HCT116 (cell line): ENCODE measurements at regions not wholly inside any gene's neighbourhood (a gene's known extent, or its start where the extent isn't known, plus 50 kb on each side); places are given as distances from the start of the nearest gene placed in this dataset.

Source experiments
- ATAC-seq: fragments of 200-7000 bp; cut with Tn5 transposase; 2 replicates; pipeline ENCODE4 v1.9.1; 2020; ENCODE audit warnings: mild to moderate bottlenecking, moderate library complexity
- BruUV-seq: library from RNA; stranded (reverse); fragments of 400-500 nt; replicated peaks from 2 replicates; lab custom pipeline; 2021; lab: Mats Ljungman, UMichigan
- CTCF ChIA-PET: fragments of 300-600 bp; sonication (Branson Sonifier 250); formaldehyde crosslinking; loops from one replicate; lab custom pipeline; 2021; ENCODE audit warnings: antibody characterized with exemption; lab: Charles Lee
- POLR2A ChIA-PET: fragments of 300-600, 350-600 bp; sonication (Branson Sonifier 250); formaldehyde crosslinking; loops from one replicate; lab custom pipeline; 2021; ENCODE audit warnings: antibody characterized with exemption; lab: Charles Lee
- RAD21 ChIA-PET, 2 experiments: fragments of 300-600 bp; sonication (Branson Sonifier 250); formaldehyde crosslinking; loops; one replicate each; lab custom pipeline; 2023; ENCODE audit warnings: low total read pairs in 2 of 2; ENCODE audit not compliant: uncharacterized antibody in 2 of 2, unreplicated experiment in 2 of 2, low non-redundant PET in 1 of 2; lab: Charles Lee
- DNase-seq: peaks from one replicate; pipeline ENCODE4 v3.0.0-alpha.2; 2010; ENCODE audit warnings: low read depth, low spot score
- H2AFZ ChIP-seq: fragments of 200-600 bp; shearing (Covaris generic), sonication (generic); 2 replicates; pipeline ENCODE4 v1.6.1; 2017; ENCODE audit warnings: low read depth, mixed run types, mixed read lengths, antibody characterized with exemption, low read length; ENCODE audit not compliant: poor library complexity, severe bottlenecking
- H3K27ac ChIP-seq: 2 replicates; pipeline ENCODE4 v1.5.1; 2012; ENCODE audit warnings: low read depth, low read length
- H3K27me3 ChIP-seq: fragments of 200-600 bp; sonication (generic); 2 replicates; pipeline ENCODE4 v1.6.1; 2016; ENCODE audit warnings: mixed run types, low read length, mixed read lengths; ENCODE audit not compliant: insufficient read depth
- H3K36me3 ChIP-seq, 2 experiments: fragments of 200-500 bp in 1 of 2; fragments of 200-600 bp in 1 of 2; sonication (Bioruptor generic) in 1 of 2; sonication (generic) in 1 of 2; 2 replicates each; pipeline versions ENCODE4 v1.5.1 to v1.6.1; 2014 to 2016; ENCODE audit warnings: low read length in 2 of 2, inconsistent platforms in 1 of 2, mixed read lengths in 1 of 2, mixed run types in 1 of 2; ENCODE audit not compliant: insufficient read depth in 2 of 2, control insufficient read depth in 1 of 2
- H3K4me1 ChIP-seq, 2 experiments: fragments of 200-600 bp in 1 of 2; sonication (generic) in 1 of 2; 2 replicates each; pipeline versions ENCODE4 v1.5.1 to v1.6.1; 2012 to 2017; ENCODE audit warnings: low read length in 2 of 2, inconsistent platforms in 1 of 2, mild to moderate bottlenecking in 1 of 2, mixed read lengths in 1 of 2, mixed run types in 1 of 2, moderate library complexity in 1 of 2; ENCODE audit not compliant: insufficient read depth in 2 of 2, control insufficient read depth in 1 of 2
- H3K4me2 ChIP-seq: fragments of 200-600 bp; sonication (generic); 2 replicates; pipeline ENCODE4 v1.6.1; 2017; ENCODE audit warnings: mixed run types, low read length, mixed read lengths
- H3K4me3 ChIP-seq, 2 experiments: fragments of 200-600 bp in 1 of 2; sonication (generic) in 1 of 2; replicated peaks in 1 of 2; 2 replicates each; pipeline ENCODE4 v1.5.1; 2011 to 2016; ENCODE audit warnings: low read length in 2 of 2, control low read depth in 1 of 2, low read depth in 1 of 2, mild to moderate bottlenecking in 1 of 2, mixed read lengths in 1 of 2, mixed run types in 1 of 2
- H3K79me2 ChIP-seq: fragments of 200-600 bp; sonication (generic); 2 replicates; pipeline ENCODE4 v1.6.1; 2017; ENCODE audit warnings: mild to moderate bottlenecking, mixed run types, low read length, moderate library complexity, mixed read lengths; ENCODE audit not compliant: insufficient read depth
- H3K9ac ChIP-seq: fragments of 200-600 bp; sonication (generic); 2 replicates; pipeline ENCODE4 v1.6.1; 2016; ENCODE audit warnings: low read length, mixed read lengths
- H3K9me2 ChIP-seq: fragments of 200-600 bp; sonication (generic), shearing (Covaris generic); 2 replicates; pipeline ENCODE4 v1.6.1; 2017; ENCODE audit warnings: mixed run types, mild to moderate bottlenecking, moderate library complexity; ENCODE audit not compliant: insufficient read depth
- H3K9me3 ChIP-seq, 2 experiments: fragments of 200-500 bp in 1 of 2; fragments of 200-600 bp in 1 of 2; sonication (Bioruptor generic) in 1 of 2; sonication (generic) in 1 of 2; 2 replicates each; pipeline ENCODE4 v1.6.1; 2014 to 2017; ENCODE audit warnings: low read length in 2 of 2, mixed read lengths in 2 of 2, inconsistent platforms in 1 of 2, low read depth in 1 of 2, mild to moderate bottlenecking in 1 of 2, mixed run types in 1 of 2, moderate library complexity in 1 of 2; ENCODE audit not compliant: control insufficient read depth in 1 of 2, insufficient read depth in 1 of 2
- H4K20me1 ChIP-seq: fragments of 200-600 bp; sonication (generic), shearing (Covaris generic); 2 replicates; pipeline ENCODE4 v1.6.1; 2017; ENCODE audit warnings: mixed run types, mild to moderate bottlenecking, moderate library complexity; ENCODE audit not compliant: insufficient read depth
- ATF3 ChIP-seq: IDR thresholded peaks from 2 replicates; pipeline ENCODE4 v1.6.1; 2012
- ELF1 ChIP-seq: IDR thresholded peaks from 2 replicates; pipeline ENCODE4 v1.6.1; 2012; ENCODE audit warnings: low read depth, borderline replicate concordance
- EZH2phosphoT487 ChIP-seq: fragments of 200-600 bp; IDR thresholded peaks from 2 replicates; pipeline ENCODE4 v1.6.1; 2018; ENCODE audit warnings: antibody characterized with exemption, borderline replicate concordance
- MAX ChIP-seq: IDR thresholded peaks from 2 replicates; pipeline ENCODE4 v1.6.1; 2012
- POLR2AphosphoS5 ChIP-seq: IDR thresholded peaks from 2 replicates; pipeline ENCODE4 v1.6.1; 2011; ENCODE audit warnings: mild to moderate bottlenecking, low read depth, low read length, moderate library complexity
- RAD21 ChIP-seq: IDR thresholded peaks from 2 replicates; pipeline ENCODE4 v1.6.1; 2012; ENCODE audit warnings: low read depth, mild to moderate bottlenecking
- SIN3A ChIP-seq: IDR thresholded peaks from 2 replicates; pipeline ENCODE4 v1.6.1; 2012; ENCODE audit warnings: low read depth
- SP1 ChIP-seq: IDR thresholded peaks from 2 replicates; pipeline ENCODE4 v1.6.1; 2012; ENCODE audit warnings: low read depth
- ZBTB33 ChIP-seq: IDR thresholded peaks from 2 replicates; pipeline ENCODE4 v1.6.1; 2011; ENCODE audit warnings: mild to moderate bottlenecking, low read length, moderate library complexity; ENCODE audit not compliant: insufficient replicate concordance; ENCODE audit errors: extremely low read depth
- intact Hi-C: fragments of 100-400 bp; cut with micrococcal nuclease; formaldehyde crosslinking; loops from 2 replicates; pipeline ENCODE4 v1.10.0; 2022

GRCh38 chr6:140281767-140282166 lies 907.3 kb upstream of the CITED2 start:
- no peaks in the 10 kb centered on the region for H3K79me2 ChIP-seq
- CTCF ChIA-PET, result no interaction called here
- no peaks in the 10 kb centered on the region for H3K9me3 ChIP-seq
- no peak overlapping the region for H3K27ac ChIP-seq
- H3K4me1 ChIP-seq, result no peaks in the 10 kb centered on the region
- H4K20me1 ChIP-seq, result no peaks in the 10 kb centered on the region
- H3K4me3 ChIP-seq, result no peak overlapping the region
- H3K36me3 ChIP-seq, result no peaks in the 10 kb centered on the region
- BruUV-seq, result no TSS peak
- DNase-seq, result no peak
- H3K9ac ChIP-seq, result no peak overlapping the region
- no peak for ATAC-seq
- TF ChIP-seq ATF3, result no peak
- TF ChIP-seq SP1, result no peak
- no peak for TF ChIP-seq RAD21
- no peak for TF ChIP-seq EZH2phosphoT487
- TF ChIP-seq MAX, result no peak
- TF ChIP-seq ELF1, result no peak
- no peak for TF ChIP-seq SIN3A
- TF ChIP-seq POLR2AphosphoS5, result no peak
- TF ChIP-seq ZBTB33, result no peak
- TF ChIP-seq, all 23 proteins: peak for 0
- no peaks in the 10 kb centered on the region for H3K9me2 ChIP-seq
- H2AFZ ChIP-seq, result no peak overlapping the region
- no peaks in the 10 kb centered on the region for H3K27me3 ChIP-seq
- ChIA-PET POLR2A (no interaction called here), RAD21 (no interaction called here)
- intact Hi-C loops, result no loop called here
- H3K4me2 ChIP-seq, result no peak overlapping the region
